NCI-H2081 treated with DMSO at 0.1 percent for 48 hours (cell line): ENCODE measurements at regions not wholly inside any gene's neighbourhood (a gene's known extent, or its start where the extent isn't known, plus 50 kb on each side); places are given as distances from the start of the nearest gene placed in this dataset.
"Not testable (repeated sequence)": the region's sequence is repeated elsewhere in the genome, so short reads cannot be mapped to it uniquely, and the experiment has no call there.

Source experiments
- DNase-seq: peaks from one replicate; lab custom pipeline; 2025; lab: John Stamatoyannopoulos, UW

DNA sequence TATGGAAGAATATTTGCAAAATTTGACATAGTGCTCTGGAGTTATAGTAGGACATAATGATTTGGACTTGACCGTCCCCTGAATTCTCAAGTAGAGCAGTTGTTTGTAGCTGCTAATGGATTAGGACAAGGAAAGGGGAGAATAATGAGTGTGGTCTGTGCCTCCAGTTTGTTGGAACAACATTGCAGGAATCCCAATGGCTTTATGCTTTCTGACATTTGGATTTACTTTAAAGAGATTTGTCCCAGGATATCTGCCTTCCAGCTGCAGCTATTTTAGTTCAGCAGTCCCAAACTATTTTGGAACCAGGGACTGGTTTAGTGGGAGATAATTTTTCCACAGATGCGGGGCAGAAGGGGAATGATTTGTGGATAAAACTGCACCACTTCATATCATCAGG, 648.2 kb downstream of the SLCO4C1 start:
- no peak for DNase-seq

GRCh38 chr5:101643794-101644193, 652.3 kb downstream of the SLCO4C1 start:
- no peak for DNase-seq

- DNase-seq = no peak
Measured at GRCh38 chr5:101637599-101637998, 658.5 kb downstream of the SLCO4C1 start.

GRCh38 chr5:101627770-101628169, 668.3 kb downstream of the SLCO4C1 start:
- DNase-seq = not testable (repeated sequence)

- no peak for DNase-seq
Measured at GRCh38 chr5:101626572-101626971, 669.5 kb downstream of the SLCO4C1 start.

DNA sequence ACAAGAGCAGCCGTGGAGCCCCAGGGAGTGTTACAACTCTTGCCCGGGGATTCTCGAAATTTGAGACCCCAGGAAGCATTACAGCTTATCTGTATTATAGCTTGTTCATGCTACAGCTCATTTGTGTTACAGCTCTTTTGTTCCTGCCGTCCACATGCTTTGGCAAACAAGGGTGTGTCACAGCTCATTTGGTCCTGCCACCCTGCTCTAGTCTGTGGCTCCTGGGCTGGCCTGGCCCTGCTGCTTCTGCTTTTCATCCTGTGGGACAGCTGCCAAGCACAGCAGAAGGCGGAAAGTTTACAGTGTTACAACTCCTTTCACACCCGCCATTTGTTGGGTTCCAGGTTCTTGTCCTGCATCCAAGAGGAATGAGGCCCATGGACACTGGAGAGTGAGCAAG, 685.0 kb downstream of the SLCO4C1 start:
- no peak for DNase-seq

- DNase-seq = no peak
Measured at GRCh38 chr5:101608322-101608721, 687.8 kb downstream of the SLCO4C1 start.

GRCh38 chr5:101605700-101606099, 690.4 kb downstream of the SLCO4C1 start:
- no peak for DNase-seq

- DNase-seq = no peak
Measured at GRCh38 chr5:101600614-101601013, 695.5 kb downstream of the SLCO4C1 start.

DNA sequence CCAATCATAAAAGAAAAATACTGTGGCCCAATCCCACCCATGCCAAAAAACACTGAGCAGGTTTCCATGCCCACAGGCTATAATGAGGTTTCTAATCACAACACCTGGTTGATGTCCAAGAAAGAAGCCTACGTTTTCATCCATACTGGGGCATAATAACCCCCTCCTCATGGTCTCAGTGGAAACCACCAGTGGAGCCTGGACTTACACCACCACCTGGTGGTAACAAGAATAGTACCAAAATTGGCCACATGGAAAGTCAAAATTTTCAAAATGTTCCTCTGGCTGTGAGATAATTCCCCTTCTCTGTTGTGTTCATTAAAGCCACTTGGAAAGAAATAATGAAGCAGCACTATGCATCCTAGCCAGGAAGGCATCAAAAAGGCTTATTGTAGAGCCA, 687.3 kb upstream of the ST8SIA4 start:
- peak; percentile 44 for DNase-seq

DNA sequence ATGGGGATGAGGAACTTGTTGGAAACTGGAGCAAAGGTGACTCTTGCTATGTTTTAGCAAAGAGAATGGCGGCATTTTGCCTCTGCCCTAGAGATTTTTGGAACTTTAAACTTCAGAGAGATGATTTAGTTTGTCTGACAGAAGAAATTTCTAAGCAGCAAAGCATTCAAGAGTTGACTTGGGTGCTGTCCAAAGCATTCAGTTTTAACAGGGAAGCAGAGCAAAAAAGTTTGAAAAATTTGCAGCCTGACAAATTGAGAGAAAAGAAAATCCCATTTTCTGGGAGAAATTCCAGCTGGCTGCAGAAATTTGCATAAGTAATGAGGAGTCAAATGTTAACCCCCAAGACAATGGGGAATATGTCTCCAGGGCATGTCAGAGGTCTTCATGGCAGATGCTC, 682.3 kb upstream of the ST8SIA4 start:
- no peak for DNase-seq

DNA sequence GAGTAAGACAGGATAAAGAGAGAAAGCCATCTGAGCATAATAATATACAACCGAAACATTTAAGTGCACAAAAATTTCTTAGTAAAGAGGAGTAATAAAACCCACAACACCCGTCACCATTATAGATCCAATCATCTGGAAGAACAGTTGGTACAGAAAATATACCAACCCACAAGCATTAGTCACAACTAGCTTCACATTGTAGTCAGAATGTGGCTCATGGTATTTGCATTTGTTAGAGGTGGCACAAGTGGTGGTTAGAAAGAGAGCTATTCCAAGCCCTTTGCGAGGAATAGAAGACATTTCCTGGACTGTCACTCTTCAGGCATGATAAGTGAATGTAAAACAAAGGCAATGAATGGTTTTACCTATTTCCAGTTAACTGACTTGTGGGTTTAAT, 677.5 kb upstream of the ST8SIA4 start:
- no peak for DNase-seq

DNA sequence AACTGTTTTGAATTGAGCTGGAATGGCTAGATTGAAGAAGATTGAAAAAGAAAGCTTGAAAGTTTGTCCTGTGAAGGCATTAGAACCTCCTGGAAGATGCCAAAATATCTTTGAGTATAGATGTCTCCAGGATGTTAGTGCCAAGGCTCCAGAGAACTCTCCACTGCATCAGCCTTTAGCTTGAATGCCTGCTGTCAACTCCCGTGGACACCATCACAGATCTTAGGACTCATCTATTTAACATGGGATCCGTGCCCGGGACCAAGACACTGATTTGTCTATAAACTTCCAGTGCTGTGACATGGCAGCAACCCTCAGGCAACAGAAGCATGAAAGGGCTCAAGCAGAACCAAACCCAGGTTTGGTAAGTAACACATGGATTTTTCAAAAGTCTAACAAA, 670.9 kb upstream of the ST8SIA4 start:
- DNase-seq = no peak

GRCh38 chr5:101561018-101561417, 657.9 kb upstream of the ST8SIA4 start:
- no peak for DNase-seq

GRCh38 chr5:101543780-101544179, 640.7 kb upstream of the ST8SIA4 start:
- no peak for DNase-seq

- no peak for DNase-seq
Measured at GRCh38 chr5:101539315-101539714, 636.2 kb upstream of the ST8SIA4 start.

GRCh38 chr5:101535626-101536025, 632.5 kb upstream of the ST8SIA4 start:
- no peak for DNase-seq

- no peak for DNase-seq
Measured at GRCh38 chr5:101534491-101535110, 631.5 kb upstream of the ST8SIA4 start.

DNA sequence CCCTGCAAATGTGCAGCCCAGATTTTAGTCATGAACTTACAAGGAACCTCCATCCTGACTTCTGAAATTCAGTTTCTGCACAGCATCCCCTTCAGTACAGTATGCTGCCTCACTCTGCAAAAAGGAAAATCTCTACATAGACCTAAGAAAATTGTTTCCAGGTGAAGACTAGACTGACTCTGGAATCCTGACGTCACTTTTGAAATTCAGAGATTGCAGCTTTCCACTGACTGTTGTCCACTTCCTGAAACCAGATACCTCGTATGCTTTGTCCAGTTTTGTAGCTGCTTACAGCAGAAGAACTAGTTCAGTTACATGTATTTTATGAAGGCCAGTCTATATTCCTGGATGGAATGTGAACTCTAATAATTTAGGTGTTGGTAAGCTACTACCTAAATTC, 629.3 kb upstream of the ST8SIA4 start:
- DNase-seq = no peak

DNA sequence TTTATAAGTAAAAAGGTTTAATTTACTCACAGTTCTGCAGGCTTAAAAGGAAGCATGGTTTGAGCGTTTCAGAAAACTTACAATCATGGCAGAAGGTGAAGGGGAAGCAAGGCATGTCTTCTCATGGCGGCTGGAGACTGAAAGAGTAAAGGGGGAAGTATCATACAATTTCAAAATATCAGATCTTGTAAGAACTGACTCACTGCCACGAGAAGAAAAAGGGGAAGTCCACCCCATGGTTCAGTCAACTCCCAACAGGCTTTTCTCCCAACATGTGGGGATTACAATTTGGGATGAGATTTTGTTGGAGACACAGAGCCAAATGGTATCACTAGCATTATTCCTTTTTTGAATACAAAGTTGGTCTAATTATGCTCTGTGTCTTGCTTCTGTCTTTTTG, 627.9 kb upstream of the ST8SIA4 start:
- DNase-seq = no peak

DNA sequence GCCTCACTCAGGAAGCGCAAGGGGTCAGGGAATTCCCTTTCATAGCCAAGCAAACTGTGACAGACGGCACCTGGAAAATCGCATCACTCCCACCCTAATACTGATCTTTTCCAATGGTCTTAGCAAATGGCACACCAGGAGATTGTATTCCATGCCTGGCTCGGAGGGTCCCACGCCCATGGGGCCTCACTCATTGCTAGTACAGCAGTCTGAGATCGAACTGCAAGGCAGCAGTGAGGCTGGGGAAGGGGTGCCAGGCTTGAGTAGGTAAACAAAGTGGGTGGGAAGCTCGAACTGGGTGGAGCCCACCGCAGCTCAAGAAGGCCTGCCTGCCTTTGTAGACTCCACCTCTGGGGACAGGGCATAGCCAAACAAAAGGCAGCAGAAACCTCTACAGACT, 626.0 kb upstream of the ST8SIA4 start:
- DNase-seq = not testable (repeated sequence)

- DNase-seq = no peak
Measured at GRCh38 chr5:101520417-101520816, 617.3 kb upstream of the ST8SIA4 start.

GRCh38 chr5:101517795-101518194, 614.7 kb upstream of the ST8SIA4 start:
- no peak for DNase-seq

DNA sequence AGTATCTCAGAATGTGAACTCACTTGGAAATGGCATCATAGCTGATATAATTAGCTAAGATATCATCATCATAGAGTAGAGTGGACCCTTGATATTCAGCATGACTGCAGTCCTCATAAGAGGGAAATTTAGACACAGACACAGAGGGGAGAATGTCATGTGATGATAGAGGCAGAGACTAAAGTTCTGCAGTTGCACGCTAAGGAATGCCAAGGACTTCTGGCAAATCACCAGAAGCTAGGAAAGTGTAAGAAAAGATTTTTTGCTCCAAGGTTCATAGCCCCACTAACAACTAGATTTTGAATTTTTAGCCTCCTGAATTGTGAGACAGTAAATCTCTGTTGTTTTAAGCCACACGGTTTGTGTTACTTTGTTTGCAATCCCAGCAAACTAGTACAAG, 612.6 kb upstream of the ST8SIA4 start:
- DNase-seq = no peak
